ENCODE measurements at regions not wholly inside any gene's neighbourhood (a gene's known extent, or its start where the extent isn't known, plus 50 kb on each side); places are given as distances from the start of the nearest gene placed in this dataset.

- TF ChIP-seq FOXK2 (IDR thresholded peaks at IDR 0.05) (no peak), ARNT (IDR thresholded peaks at IDR 0.05) (no peak), FOXA1 (IDR thresholded peaks at IDR 0.05) (no peak), HDGF (IDR thresholded peaks at IDR 0.05; ENCODE audit: borderline replicate concordance) (no peak), BHLHE40 (IDR thresholded peaks at IDR 0.05; ENCODE audit: borderline replicate concordance) (no peak), SP1 (IDR thresholded peaks at IDR 0.05) (no peak), SUZ12 (IDR thresholded peaks at IDR 0.05) (no peak), PKNOX1 (IDR thresholded peaks at IDR 0.05) (no peak), ELF4 (IDR thresholded peaks at IDR 0.05) (no peak), LEF1 (IDR thresholded peaks at IDR 0.05; ENCODE audit: borderline replicate concordance) (no peak), L3MBTL2 (conservative IDR thresholded peaks at IDR 0.05) (no peak), ZNF384 (IDR thresholded peaks at IDR 0.05) (no peak)
These were observed 741.0 kb downstream of the UQCRFS1 start for GRCh38 chr19:28471731-28472510.
